H1 (cell line): ENCODE measurements at regions not wholly inside any gene's neighbourhood (a gene's known extent, or its start where the extent isn't known, plus 50 kb on each side); places are given as distances from the start of the nearest gene placed in this dataset.
"Not testable (repeated sequence)": the region's sequence is repeated elsewhere in the genome, so short reads cannot be mapped to it uniquely, and the experiment has no call there.

Experiments used
- CTCF ChIA-PET: fragments of 300-600 bp; sonication (Branson Sonifier 250); formaldehyde crosslinking; loops from one replicate; lab custom pipeline; 2021; ENCODE audit not compliant: partially characterized antibody; lab: Charles Lee
- POLR2A ChIA-PET: fragments of 300-600 bp; sonication (Branson Sonifier 250); formaldehyde crosslinking; loops from one replicate; lab custom pipeline; 2021; ENCODE audit warnings: inconsistent platforms; ENCODE audit not compliant: partially characterized antibody; lab: Charles Lee
- DNase-seq, 2 experiments: peaks; one replicate each; pipeline versions ENCODE4 v3.0.0 to v3.0.0-alpha.2; 2010 to 2022; ENCODE audit warnings: low spot score in 2 of 2, low read depth in 1 of 2, mixed read lengths in 1 of 2
- FAIRE-seq: peaks from 2 replicates; lab custom pipeline; 2011; peaks lifted over from hg19 to GRCh38; lab: Jason Lieb, UNC
- H2AFZ ChIP-seq: 2 replicates; pipeline ENCODE4 v1.8.1; 2012; ENCODE audit warnings: low read length, inconsistent platforms
- H2AK5ac ChIP-seq: 2 replicates; pipeline ENCODE4 v1.6.1; 2013; ENCODE audit warnings: low read depth, low read length
- H2BK120ac ChIP-seq: replicated peaks from 2 replicates; pipeline ENCODE3; 2013; ENCODE audit warnings: low read depth, low read length, inconsistent platforms
- H2BK12ac ChIP-seq: 2 replicates; pipeline ENCODE4 v1.6.1; 2013; ENCODE audit warnings: low read depth, low read length
- H2BK15ac ChIP-seq: 2 replicates; pipeline ENCODE4 v1.6.1; 2013; ENCODE audit warnings: low read length
- H2BK20ac ChIP-seq: 2 replicates; pipeline ENCODE4 v1.6.1; 2013; ENCODE audit warnings: low read length
- H2BK5ac ChIP-seq: 2 replicates; pipeline ENCODE4 v1.6.1; 2013; ENCODE audit warnings: low read depth, low read length
- H3K14ac ChIP-seq: 2 replicates; pipeline ENCODE4 v1.6.1; 2013; ENCODE audit warnings: inconsistent platforms; ENCODE audit not compliant: insufficient read length
- H3K18ac ChIP-seq: 2 replicates; pipeline ENCODE4 v1.6.1; 2013; ENCODE audit warnings: low read length; ENCODE audit errors: extremely low read depth
- H3K23ac ChIP-seq: 2 replicates; pipeline ENCODE4 v1.6.1; 2013; ENCODE audit warnings: inconsistent platforms; ENCODE audit not compliant: insufficient read length
- H3K23me2 ChIP-seq: 2 replicates; pipeline ENCODE4 v1.6.1; 2013; ENCODE audit warnings: low read depth, low read length
- H3K27ac ChIP-seq: 2 replicates; pipeline ENCODE4 v1.6.1; 2011; ENCODE audit warnings: low read depth, low read length, inconsistent platforms
- H3K27me3 ChIP-seq, 4 experiments: replicated peaks in 1 of 4; 1 replicate in 1 of 4; 2 replicates in 3 of 4; pipeline versions ENCODE4 v1.6.1 to v1.8.1; 2011 to 2013; ENCODE audit warnings: low read length in 3 of 4, mild to moderate bottlenecking in 3 of 4, inconsistent platforms in 2 of 4, mixed read lengths in 2 of 4, moderate library complexity in 1 of 4; ENCODE audit not compliant: control insufficient read depth in 3 of 4, insufficient read depth in 3 of 4; ENCODE audit errors: extremely low read depth in 1 of 4
- H3K36me3 ChIP-seq, 4 experiments: 2 replicates each; pipeline versions ENCODE4 v1.6.1 to v1.8.1; 2011 to 2013; ENCODE audit warnings: mild to moderate bottlenecking in 4 of 4, low read length in 3 of 4, moderate library complexity in 2 of 4, control low read depth in 1 of 4, inconsistent platforms in 1 of 4; ENCODE audit not compliant: insufficient read depth in 4 of 4, control insufficient read depth in 2 of 4
- H3K4ac ChIP-seq: replicated peaks from 2 replicates; pipeline ENCODE3; 2013; ENCODE audit warnings: low read length, low read depth, mixed read lengths, inconsistent platforms; ENCODE audit not compliant: insufficient read length
- H3K4me1 ChIP-seq, 4 experiments: replicated peaks in 1 of 4; 1 replicate in 1 of 4; 2 replicates in 3 of 4; pipeline versions ENCODE4 v1.6.1 to v1.8.1; 2011 to 2013; ENCODE audit warnings: low read length in 3 of 4, inconsistent platforms in 2 of 4, mixed read lengths in 1 of 4; ENCODE audit not compliant: insufficient read depth in 4 of 4, control insufficient read depth in 3 of 4
- H3K4me2 ChIP-seq, 2 experiments: 2 replicates each; pipeline versions ENCODE4 v1.6.1 to v1.8.1; 2011 to 2013; ENCODE audit warnings: low read depth in 2 of 2, low read length in 2 of 2, control low read depth in 1 of 2, inconsistent platforms in 1 of 2, mild to moderate bottlenecking in 1 of 2; ENCODE audit not compliant: insufficient read depth in 1 of 2
- H3K4me3 ChIP-seq, 4 experiments: fragments of 200-600, 300-600 bp in 1 of 4; sonication (generic), shearing (Covaris generic), sonication (Bioruptor Twin) in 1 of 4; 2 replicates each; pipeline versions ENCODE4 v1.5.1 to v1.8.1; 2011 to 2016; ENCODE audit warnings: low read length in 4 of 4, low read depth in 3 of 4, control low read depth in 2 of 4, inconsistent platforms in 2 of 4, mild to moderate bottlenecking in 2 of 4, mixed read lengths in 1 of 4, moderate library complexity in 1 of 4; ENCODE audit not compliant: insufficient read depth in 2 of 4; ENCODE audit errors: extremely low read depth in 1 of 4
- H3K56ac ChIP-seq: replicated peaks from 2 replicates; pipeline ENCODE3; 2013; ENCODE audit warnings: low read depth, mild to moderate bottlenecking, mixed read lengths, low read length, inconsistent platforms; ENCODE audit not compliant: insufficient read length
- H3K79me1 ChIP-seq: 2 replicates; pipeline ENCODE4 v1.6.1; 2013; ENCODE audit warnings: low read depth, low read length, control low read depth
- H3K79me2 ChIP-seq, 2 experiments: 2 replicates each; pipeline versions ENCODE4 v1.6.1 to v1.8.1; 2012 to 2013; ENCODE audit warnings: low read length in 2 of 2, mild to moderate bottlenecking in 2 of 2, inconsistent platforms in 1 of 2; ENCODE audit not compliant: insufficient read depth in 2 of 2, control insufficient read depth in 1 of 2
- H3K9ac ChIP-seq, 4 experiments: replicated peaks in 1 of 4; 1 replicate in 1 of 4; 2 replicates in 3 of 4; pipeline versions ENCODE4 v1.6.1 to v1.8.1; 2011 to 2013; ENCODE audit warnings: low read depth in 3 of 4, low read length in 3 of 4, control low read depth in 2 of 4, mild to moderate bottlenecking in 2 of 4, moderate library complexity in 2 of 4, inconsistent platforms in 1 of 4; ENCODE audit errors: extremely low read depth in 1 of 4
- H3K9me3 ChIP-seq, 2 experiments: 2 replicates each; pipeline versions ENCODE4 v1.6.1 to v1.8.1; 2012 to 2013; ENCODE audit warnings: mild to moderate bottlenecking in 2 of 2, moderate library complexity in 2 of 2, control low read depth in 1 of 2, inconsistent platforms in 1 of 2, low read depth in 1 of 2, low read length in 1 of 2, mixed read lengths in 1 of 2; ENCODE audit not compliant: insufficient read depth in 2 of 2
- H4K20me1 ChIP-seq, 2 experiments: replicated peaks in 1 of 2; 2 replicates each; pipeline versions ENCODE3 to v1.8.1; 2011 to 2013; ENCODE audit warnings: inconsistent platforms in 2 of 2, low read length in 2 of 2, mild to moderate bottlenecking in 1 of 2; ENCODE audit not compliant: insufficient read depth in 2 of 2, control insufficient read depth in 1 of 2
- H4K5ac ChIP-seq: 2 replicates; pipeline ENCODE4 v1.6.1; 2013; ENCODE audit warnings: low read length, low read depth, mixed read lengths, inconsistent platforms; ENCODE audit not compliant: insufficient read length
- H4K8ac ChIP-seq: 2 replicates; pipeline ENCODE4 v1.8.0; 2013; ENCODE audit warnings: mild to moderate bottlenecking, moderate library complexity, low read length, inconsistent platforms; ENCODE audit not compliant: insufficient read depth; ENCODE audit errors: extremely low read depth
- H4K91ac ChIP-seq: replicated peaks from 2 replicates; pipeline ENCODE3; 2013; ENCODE audit warnings: low read length, mixed read lengths, inconsistent platforms; ENCODE audit not compliant: insufficient read length
- WGBS, 2 experiments: shearing (Covaris generic) in 1 of 2; methylation state at CpG; one replicate each; pipeline versions ENCODE4 v1.1.6 to v1.1.7; 2013 to 2015; ENCODE audit warnings: low lambda C conversion rate in 2 of 2, mixed read lengths in 2 of 2, inconsistent platforms in 1 of 2, low coverage in 1 of 2, missing lambda C conversion rate in 1 of 2; ENCODE audit not compliant: insufficient replicate concordance in 2 of 2, insufficient coverage in 1 of 2, insufficient read length in 1 of 2; ENCODE audit errors: extremely low coverage in 1 of 2, missing lambda C conversion rate in 1 of 2; 5-methylcytosine and 5-hydroxymethylcytosine counted together

GRCh38 chr3:75394102-75394501, 270.0 kb upstream of the FRG2C start:
- H3K4ac ChIP-seq, H4K91ac ChIP-seq, POLR2A ChIA-PET, H3K4me3 ChIP-seq, H3K27me3 ChIP-seq, H2BK5ac ChIP-seq, H2BK12ac ChIP-seq, H2BK20ac ChIP-seq, H3K36me3 ChIP-seq, H3K18ac ChIP-seq, H3K23ac ChIP-seq, H2BK120ac ChIP-seq, H2AK5ac ChIP-seq, H3K27ac ChIP-seq, H3K9me3 ChIP-seq, H3K9ac ChIP-seq, H4K20me1 ChIP-seq, H3K79me2 ChIP-seq, FAIRE-seq, H2BK15ac ChIP-seq, H3K23me2 ChIP-seq, CTCF ChIA-PET, H3K14ac ChIP-seq, DNase-seq, H3K4me1 ChIP-seq, H2AFZ ChIP-seq, H4K8ac ChIP-seq, H3K79me1 ChIP-seq, H3K4me2 ChIP-seq, H3K56ac ChIP-seq, H4K5ac ChIP-seq: not testable (repeated sequence)
- WGBS, 2 experiments = 90% methylated on average over 7 of the region's 7 CpGs; no CpG with 5 or more reads in 1 of the 2 experiments

GRCh38 chr3:75394562-75395360, 269.4 kb upstream of the FRG2C start:
- H2BK5ac ChIP-seq, H2AK5ac ChIP-seq, H2AFZ ChIP-seq, H3K27me3 ChIP-seq, H3K23me2 ChIP-seq, H2BK15ac ChIP-seq, H3K4ac ChIP-seq, H3K9me3 ChIP-seq, H3K79me2 ChIP-seq, H2BK20ac ChIP-seq, H3K79me1 ChIP-seq, H3K4me3 ChIP-seq, FAIRE-seq, H4K91ac ChIP-seq, H3K14ac ChIP-seq, H4K5ac ChIP-seq, H2BK12ac ChIP-seq, H2BK120ac ChIP-seq, H3K36me3 ChIP-seq, H3K56ac ChIP-seq, DNase-seq, POLR2A ChIA-PET, H3K23ac ChIP-seq, H4K20me1 ChIP-seq, H3K9ac ChIP-seq, H3K4me1 ChIP-seq, H3K27ac ChIP-seq, H3K4me2 ChIP-seq, H3K18ac ChIP-seq, H4K8ac ChIP-seq: not testable (repeated sequence)
- WGBS, 2 experiments = 88% methylated on average over 15 of the region's 15 CpGs; no CpG with 5 or more reads in 1 of the 2 experiments
- CTCF ChIA-PET = interaction anchor here (0.8 to 1.7 kb wide), 3 partner anchors 27 to 53 kb away, joined by 4 to 5 read pairs (median 5); no protein-coding TSS in a partner anchor
